Erythroblast (primary cell): ENCODE measurements at regions not wholly inside any gene's neighbourhood (a gene's known extent, or its start where the extent isn't known, plus 50 kb on each side); places are given as distances from the start of the nearest gene placed in this dataset.

ENCODE experiments used
- GATA1 ChIP-seq: IDR thresholded peaks from 2 replicates; pipeline ENCODE4 v1.6.1; 2011; ENCODE audit warnings: low read depth, mild to moderate bottlenecking, control low read depth, low read length, moderate library complexity
- POLR2A ChIP-seq: IDR thresholded peaks from 2 replicates; pipeline ENCODE4 v1.6.1; 2011; ENCODE audit warnings: mild to moderate bottlenecking, low read length

- TF ChIP-seq POLR2A, result no peak
- TF ChIP-seq GATA1, result no peak
These were observed 202.6 kb upstream of the SEMA3E start for GRCh38 chr7:83851551-83851950.
